SK-N-SH treated with all-trans-retinoic acid at 6 μM for 48 hours (cell line): ENCODE measurements at regions not wholly inside any gene's neighbourhood (a gene's known extent, or its start where the extent isn't known, plus 50 kb on each side); places are given as distances from the start of the nearest gene placed in this dataset.

Experiments
- ARNTL ChIP-seq: fragments of 450-650 bp; formaldehyde crosslinking; IDR thresholded peaks from 2 replicates; pipeline ENCODE4 v1.5.0; 2020; ENCODE audit warnings: low read depth, mild to moderate bottlenecking, moderate library complexity, borderline replicate concordance
- CSRNP3 ChIP-seq: fragments of 250-450 bp; sonication (Bioruptor Pico); IDR thresholded peaks from 2 replicates; pipeline ENCODE4 v1.5.1; 2021; ENCODE audit warnings: mild to moderate bottlenecking, moderate library complexity
- PATZ1 ChIP-seq: fragments of 250-450 bp; sonication (Bioruptor Pico); IDR thresholded peaks from 2 replicates; pipeline ENCODE4 v1.8.0; 2020; ENCODE audit warnings: mild to moderate bottlenecking, moderate library complexity, borderline replicate concordance
- POU6F1 ChIP-seq: fragments of 250-450 bp; sonication (Bioruptor Pico); IDR thresholded peaks from 2 replicates; pipeline ENCODE4 v1.8.0; 2021; ENCODE audit warnings: low read depth, mild to moderate bottlenecking, moderate library complexity, borderline replicate concordance
- TCF4 ChIP-seq: fragments of 250-450 bp; sonication (Bioruptor Pico); IDR thresholded peaks from 2 replicates; pipeline ENCODE4 v1.8.0; 2021; ENCODE audit warnings: mild to moderate bottlenecking, moderate library complexity, borderline replicate concordance
- ZFP3 ChIP-seq: fragments of 250-450 bp; sonication (Bioruptor Pico); IDR thresholded peaks from 2 replicates; pipeline ENCODE4 v1.5.0; 2020; ENCODE audit warnings: mild to moderate bottlenecking, moderate library complexity
- ZFP30 ChIP-seq: fragments of 450-650 bp; formaldehyde crosslinking; IDR thresholded peaks from 2 replicates; pipeline ENCODE4 v1.5.0; 2022; ENCODE audit warnings: mild to moderate bottlenecking, moderate library complexity
- ZNF70 ChIP-seq: fragments of 450-650 bp; formaldehyde crosslinking; IDR thresholded peaks from 2 replicates; pipeline ENCODE4 v1.5.0; 2020; ENCODE audit warnings: mild to moderate bottlenecking, moderate library complexity
- ZNF8 ChIP-seq: fragments of 450-650 bp; formaldehyde crosslinking; IDR thresholded peaks from 2 replicates; pipeline ENCODE4 v1.5.0; 2020; ENCODE audit warnings: mild to moderate bottlenecking, moderate library complexity

- TF ChIP-seq CSRNP3 (CRISPR knock-in tag): no peak
- no peak for TF ChIP-seq POU6F1 (CRISPR knock-in tag)
- no peak for TF ChIP-seq ZNF70 (CRISPR knock-in tag)
- TF ChIP-seq ZFP30: no peak
- TF ChIP-seq ZFP3 (CRISPR knock-in tag): no peak
- no peak for TF ChIP-seq ARNTL (CRISPR knock-in tag)
- TF ChIP-seq PATZ1 (CRISPR knock-in tag): no peak
- no peak for TF ChIP-seq ZNF8
- TF ChIP-seq TCF4: no peak
Measured at GRCh38 chr3:42031808-42032480, 59.2 kb upstream of the TRAK1 start.
